ENCODE measurements at regions not wholly inside any gene's neighbourhood (a gene's known extent, or its start where the extent isn't known, plus 50 kb on each side); places are given as distances from the start of the nearest gene placed in this dataset.

DNA sequence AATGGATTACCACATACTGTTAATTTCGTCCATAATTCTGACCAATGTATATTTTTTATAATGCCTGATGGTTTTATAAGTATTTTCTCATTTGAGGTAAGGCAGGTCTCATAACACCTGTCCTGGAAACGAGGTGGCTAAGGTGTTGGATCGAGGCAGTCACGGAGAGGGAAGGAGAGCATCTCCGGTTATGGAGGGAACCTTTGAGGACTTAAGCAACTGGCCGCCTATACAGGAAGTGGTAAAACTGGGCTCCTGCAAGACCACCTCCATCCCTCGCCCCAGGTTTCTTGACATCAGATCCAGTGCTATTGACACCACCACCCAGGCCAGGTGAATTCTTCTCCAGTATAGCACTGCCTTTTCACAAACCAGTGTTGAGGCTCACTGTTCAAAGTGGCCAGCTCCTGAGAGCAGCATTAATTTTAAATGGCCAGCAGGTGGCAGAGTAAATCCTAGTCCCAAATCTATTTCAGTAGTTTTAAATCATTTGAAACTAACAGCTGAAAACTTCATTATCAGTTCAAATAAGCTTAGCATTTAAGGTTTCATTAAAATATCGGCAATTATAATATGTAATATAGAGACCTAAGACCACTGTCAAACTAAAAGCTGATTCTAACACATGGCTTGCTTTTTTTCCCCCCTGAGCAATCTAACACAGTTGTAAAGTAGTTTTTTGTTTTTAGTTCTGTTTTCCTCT is 100.8 kb downstream of the PPM1A start:
- DNase-seq = peak; percentile 30

DNA sequence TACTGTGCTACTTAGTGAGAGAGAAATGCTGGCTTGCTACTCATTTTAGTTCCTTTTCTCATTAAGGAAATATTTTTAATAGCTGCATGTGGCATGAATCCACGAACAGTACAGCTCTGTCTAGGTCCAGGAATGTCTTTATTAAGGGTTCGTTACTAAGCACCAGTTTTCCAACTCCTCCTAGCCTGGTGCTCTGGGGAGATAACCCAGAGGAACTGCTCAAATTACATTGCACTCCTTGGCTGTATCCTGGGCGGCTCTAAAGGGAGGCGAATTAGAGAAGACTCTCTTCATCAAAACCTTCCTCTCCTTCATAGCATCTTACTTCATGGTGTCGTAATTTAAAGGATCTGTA is 101.3 kb downstream of the PPM1A start:
- peak; percentile 26 for DNase-seq

DNA sequence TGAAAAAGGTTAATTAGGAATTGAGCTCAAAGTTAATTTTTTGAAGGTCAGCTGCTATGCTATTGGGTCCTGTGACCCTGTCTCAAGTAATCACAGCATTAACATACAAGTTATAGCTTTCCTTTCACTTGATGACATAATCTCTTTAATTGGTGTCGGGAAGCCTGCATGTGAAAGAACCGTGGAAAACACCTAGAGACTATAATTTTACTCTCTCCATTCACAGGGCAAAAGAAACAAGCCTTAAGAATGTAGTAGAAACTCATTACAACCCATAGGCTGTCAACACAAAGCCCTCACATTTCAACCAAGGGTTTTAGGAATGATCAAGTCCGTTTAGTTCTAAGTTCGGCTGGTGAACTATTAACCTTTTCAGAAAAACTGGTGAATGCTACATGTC is 104.4 kb downstream of the PPM1A start:
- DNase-seq = no peak

DNA sequence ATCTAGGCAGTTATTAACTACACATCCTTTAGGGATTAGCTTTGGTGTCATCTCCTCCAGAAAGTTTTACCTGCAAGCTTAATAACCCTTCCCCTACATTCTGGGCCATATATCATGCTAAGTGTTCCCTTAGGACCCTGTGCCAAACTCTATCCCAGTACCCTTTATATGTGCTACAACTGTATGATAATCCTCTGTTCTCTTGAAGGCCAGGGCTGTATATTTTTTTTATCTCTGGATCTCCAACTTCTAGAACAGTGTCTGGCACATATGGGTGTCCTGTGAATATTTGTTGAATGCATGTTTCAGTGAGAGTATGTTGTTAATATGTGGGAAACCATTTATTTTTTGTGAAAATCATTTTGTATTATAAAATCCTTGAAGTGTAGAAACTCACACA is 106.7 kb downstream of the PPM1A start:
- no peak for DNase-seq

DNA sequence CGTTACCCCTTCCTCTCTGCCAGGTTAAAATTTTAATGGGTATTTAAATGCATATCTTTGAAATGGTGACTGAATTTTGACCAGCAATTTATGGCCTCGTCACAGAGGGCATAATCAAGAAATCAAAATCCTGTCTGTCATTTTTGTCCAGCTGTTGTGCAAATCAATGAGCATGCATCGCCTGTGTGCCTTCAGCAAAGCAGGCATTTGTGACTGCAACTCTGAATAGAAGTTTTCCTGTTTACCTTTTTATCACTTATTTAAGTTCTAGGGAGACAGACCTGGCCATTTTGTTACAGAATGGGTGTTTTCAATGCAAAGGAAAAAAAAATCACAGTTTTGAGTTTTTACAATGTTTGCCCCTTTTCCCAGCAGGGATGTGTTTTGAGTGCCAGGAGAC is 107.4 kb downstream of the PPM1A start:
- no peak for DNase-seq

DNA sequence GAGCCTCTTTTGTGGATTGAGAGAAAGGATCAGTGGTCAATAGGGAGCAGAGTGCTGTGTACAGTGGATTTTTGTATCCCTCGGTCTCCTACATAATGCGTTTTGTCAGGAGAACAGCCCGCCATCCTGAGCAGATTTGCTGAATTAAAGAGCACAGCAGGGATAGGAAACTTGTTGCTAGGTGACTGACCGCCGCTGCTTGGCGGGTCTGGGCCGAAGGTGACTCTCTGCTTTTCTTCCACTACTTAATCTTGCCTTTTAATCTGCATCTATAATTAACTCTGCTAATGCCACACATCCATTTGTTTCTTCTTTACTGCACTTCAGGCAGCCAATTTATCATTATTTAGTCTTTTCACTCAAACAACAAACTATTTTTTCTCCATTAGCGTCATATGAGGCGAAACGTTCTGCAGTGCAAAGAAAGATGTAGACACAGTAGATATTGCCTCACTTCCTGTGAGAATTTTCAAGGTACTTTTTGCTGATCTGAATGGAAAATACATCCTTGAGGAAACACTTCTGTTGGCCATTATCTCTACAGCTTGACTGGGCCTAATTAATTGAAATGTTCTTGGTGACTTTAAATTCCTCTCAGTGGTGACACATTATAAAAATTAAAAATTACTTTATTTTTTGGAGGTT is 108.0 kb downstream of the PPM1A start:
- peak; percentile 26 for DNase-seq

DNA sequence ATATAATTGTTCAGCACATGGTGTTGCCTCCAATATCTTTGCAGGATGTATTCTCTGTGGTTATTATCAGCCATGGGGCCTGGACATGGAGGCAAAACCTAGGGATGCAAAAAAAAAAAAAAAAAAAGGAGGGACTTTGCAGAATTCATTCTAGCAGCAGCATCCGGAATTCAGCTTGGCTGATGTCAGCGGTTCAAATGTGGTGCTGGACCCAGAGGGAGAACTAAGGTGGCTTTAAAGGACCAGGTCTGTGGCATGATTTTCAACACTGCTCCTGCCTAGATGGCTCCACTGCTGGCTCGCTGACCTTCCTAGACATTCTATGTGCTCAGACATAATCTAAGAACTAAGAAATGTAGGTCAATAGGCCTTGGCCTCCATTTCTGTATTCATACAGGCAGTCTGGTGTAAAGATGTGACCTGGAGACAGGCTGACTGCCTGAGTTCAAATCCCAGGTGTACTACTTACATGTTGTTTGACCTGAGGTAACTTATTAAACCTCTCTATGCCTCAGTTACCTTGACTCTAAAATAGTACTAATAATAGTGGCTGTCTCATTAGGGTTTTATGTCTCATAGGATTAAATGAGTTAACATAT is 108.6 kb downstream of the PPM1A start:
- no peak for DNase-seq

DNA sequence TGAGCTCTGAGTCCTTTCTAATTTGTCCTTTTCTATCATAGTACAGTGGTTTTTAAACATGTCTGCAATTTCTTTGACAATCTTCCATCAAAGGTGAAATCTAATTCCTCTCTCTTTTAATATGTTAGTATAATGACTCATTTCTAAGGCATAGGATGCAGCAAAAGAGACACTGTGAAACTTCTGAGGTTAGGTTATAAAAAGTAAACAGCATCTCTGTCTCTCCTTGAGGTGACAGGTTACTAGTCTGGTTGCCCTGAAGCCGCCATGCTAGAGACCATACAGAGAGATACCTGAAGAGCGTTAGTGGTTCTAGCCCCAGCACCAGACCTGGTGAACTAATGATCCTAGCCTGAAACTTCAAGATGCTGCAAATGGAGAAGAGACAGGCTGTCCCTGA is 114.3 kb downstream of the PPM1A start:
- DNase-seq = no peak

DNA sequence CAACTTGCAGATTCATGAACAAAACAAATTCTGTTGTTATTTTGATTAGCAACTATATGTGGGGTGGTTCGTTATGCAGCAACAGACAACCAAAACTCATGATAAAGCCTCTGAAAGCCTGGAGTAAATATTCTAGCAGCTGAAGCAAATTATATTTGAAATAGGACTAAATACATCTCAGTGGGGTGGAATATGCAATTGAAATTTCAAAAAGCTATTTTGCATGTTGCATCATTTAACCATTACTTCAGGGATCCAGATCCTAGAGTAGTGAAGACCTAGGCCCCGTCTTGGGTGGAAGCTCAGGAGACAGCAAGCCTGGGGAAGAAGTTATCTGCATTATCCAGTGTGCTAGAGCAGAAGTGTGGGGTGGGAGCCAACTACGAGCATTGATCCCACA is 114.7 kb downstream of the PPM1A start:
- DNase-seq = no peak

DNA sequence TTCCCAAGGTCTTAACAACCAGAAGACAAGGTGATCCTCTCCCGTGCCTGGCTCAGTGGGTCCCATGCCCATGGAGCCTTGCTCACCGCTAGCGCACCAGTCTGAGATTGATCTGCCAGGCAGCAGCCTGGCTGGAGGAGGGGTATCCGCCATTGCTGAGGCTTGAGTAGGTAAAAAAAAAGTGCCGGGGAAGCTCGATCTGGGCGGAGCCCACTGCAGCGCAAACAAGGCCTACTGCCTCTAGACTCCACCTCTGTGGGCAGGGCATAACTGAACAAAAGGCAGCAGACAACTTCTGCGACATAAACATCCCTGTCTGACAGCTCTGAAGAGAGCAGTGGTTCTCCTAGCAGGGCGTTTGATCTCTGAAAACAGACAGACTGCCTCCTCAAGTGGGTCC is 104.0 kb downstream of the C14orf39 start:
- DNase-seq = no peak
